OCI-LY7 (cell line): ENCODE measurements at regions not wholly inside any gene's neighbourhood (a gene's known extent, or its start where the extent isn't known, plus 50 kb on each side); places are given as distances from the start of the nearest gene placed in this dataset.

Source experiments
- BruUV-seq: library from RNA; stranded (reverse); fragments of 400-500 nt; replicated peaks from 2 replicates; lab custom pipeline; 2021; lab: Mats Ljungman, UMichigan
- CTCF ChIA-PET: fragments of 300-600 bp; sonication (Branson Sonifier 250); formaldehyde crosslinking; loops from one replicate; lab custom pipeline; 2022; ENCODE audit warnings: antibody characterized with exemption; ENCODE audit not compliant: unreplicated experiment; lab: Charles Lee
- POLR2A ChIA-PET: fragments of 300-600 bp; sonication (Branson Sonifier 250); formaldehyde crosslinking; loops from one replicate; lab custom pipeline; 2022; ENCODE audit warnings: antibody characterized with exemption; lab: Charles Lee
- DNase-seq: peaks from one replicate; pipeline ENCODE4 v3.0.0-alpha.2; 2015; ENCODE audit warnings: low spot score
- H2AFZ ChIP-seq: fragments of 200-600 bp; sonication (generic), shearing (Covaris generic); 2 replicates; pipeline ENCODE4 v1.6.1; 2014; ENCODE audit warnings: mild to moderate bottlenecking, antibody characterized with exemption, low read length, moderate library complexity
- H3K27ac ChIP-seq: fragments of 200-600 bp; sonication (generic); 2 replicates; pipeline ENCODE4 v1.5.1; 2014; ENCODE audit warnings: mixed run types, low read depth, mild to moderate bottlenecking, moderate library complexity, low read length, inconsistent platforms; ENCODE audit not compliant: poor library complexity, severe bottlenecking
- H3K36me3 ChIP-seq: fragments of 200-600 bp; sonication (generic); 2 replicates; pipeline ENCODE4 v1.6.1; 2014; ENCODE audit warnings: mild to moderate bottlenecking, antibody characterized with exemption, low read length, moderate library complexity, mixed read lengths; ENCODE audit not compliant: insufficient read depth
- H3K4me1 ChIP-seq: fragments of 200-600 bp; sonication (generic); 2 replicates; pipeline ENCODE4 v1.5.1; 2014; ENCODE audit warnings: mild to moderate bottlenecking, low read length; ENCODE audit not compliant: insufficient read depth, poor library complexity, severe bottlenecking
- H3K4me2 ChIP-seq: fragments of 200-600 bp; sonication (generic); 2 replicates; pipeline ENCODE4 v1.6.1; 2014; ENCODE audit warnings: mild to moderate bottlenecking, low read length
- H3K4me3 ChIP-seq: fragments of 200-600 bp; sonication (generic); 2 replicates; pipeline ENCODE4 v1.5.1; 2014; ENCODE audit warnings: mild to moderate bottlenecking, low read depth, low read length; ENCODE audit not compliant: poor library complexity, severe bottlenecking
- H3K79me2 ChIP-seq: fragments of 200-600 bp; sonication (generic); 2 replicates; pipeline ENCODE4 v1.6.1; 2016; ENCODE audit warnings: low read depth, mild to moderate bottlenecking, low read length, moderate library complexity, mixed read lengths; ENCODE audit not compliant: insufficient read depth
- H3K9me2 ChIP-seq: fragments of 200-600 bp; sonication (generic); 2 replicates; pipeline ENCODE4 v1.6.1; 2016; ENCODE audit warnings: mild to moderate bottlenecking, low read length, mixed read lengths; ENCODE audit not compliant: insufficient read depth
- H3K9me3 ChIP-seq: fragments of 200-600 bp; sonication (generic); 2 replicates; pipeline ENCODE4 v1.6.1; 2014; ENCODE audit warnings: mild to moderate bottlenecking, mixed run types, low read length, mixed read lengths
- H4K20me1 ChIP-seq: fragments of 200-600 bp; sonication (generic); 2 replicates; pipeline ENCODE4 v1.6.1; 2014; ENCODE audit warnings: mild to moderate bottlenecking, antibody characterized with exemption, low read length, moderate library complexity, mixed read lengths; ENCODE audit not compliant: insufficient read depth
- EZH2phosphoT487 ChIP-seq: fragments of 200-600 bp; sonication (generic); IDR thresholded peaks from 2 replicates; pipeline ENCODE4 v1.6.1; 2018; ENCODE audit warnings: low read depth, borderline replicate concordance, mild to moderate bottlenecking, mixed run types, antibody characterized with exemption, low read length, moderate library complexity, mixed read lengths
- intact Hi-C: fragments of 100-400 bp; cut with micrococcal nuclease; formaldehyde crosslinking; loops from one replicate; pipeline ENCODE4 v1.10.0; 2022; ENCODE audit not compliant: unreplicated experiment
- TF ChIP-seq, protein P1 (sequence below): fragments of 200-600 bp; sonication (generic); conservative IDR thresholded peaks from 2 replicates; pipeline ENCODE4 v1.5.1; 2014; ENCODE audit warnings: mild to moderate bottlenecking, antibody characterized with exemption, low read length, moderate library complexity, mixed read lengths

DNA sequence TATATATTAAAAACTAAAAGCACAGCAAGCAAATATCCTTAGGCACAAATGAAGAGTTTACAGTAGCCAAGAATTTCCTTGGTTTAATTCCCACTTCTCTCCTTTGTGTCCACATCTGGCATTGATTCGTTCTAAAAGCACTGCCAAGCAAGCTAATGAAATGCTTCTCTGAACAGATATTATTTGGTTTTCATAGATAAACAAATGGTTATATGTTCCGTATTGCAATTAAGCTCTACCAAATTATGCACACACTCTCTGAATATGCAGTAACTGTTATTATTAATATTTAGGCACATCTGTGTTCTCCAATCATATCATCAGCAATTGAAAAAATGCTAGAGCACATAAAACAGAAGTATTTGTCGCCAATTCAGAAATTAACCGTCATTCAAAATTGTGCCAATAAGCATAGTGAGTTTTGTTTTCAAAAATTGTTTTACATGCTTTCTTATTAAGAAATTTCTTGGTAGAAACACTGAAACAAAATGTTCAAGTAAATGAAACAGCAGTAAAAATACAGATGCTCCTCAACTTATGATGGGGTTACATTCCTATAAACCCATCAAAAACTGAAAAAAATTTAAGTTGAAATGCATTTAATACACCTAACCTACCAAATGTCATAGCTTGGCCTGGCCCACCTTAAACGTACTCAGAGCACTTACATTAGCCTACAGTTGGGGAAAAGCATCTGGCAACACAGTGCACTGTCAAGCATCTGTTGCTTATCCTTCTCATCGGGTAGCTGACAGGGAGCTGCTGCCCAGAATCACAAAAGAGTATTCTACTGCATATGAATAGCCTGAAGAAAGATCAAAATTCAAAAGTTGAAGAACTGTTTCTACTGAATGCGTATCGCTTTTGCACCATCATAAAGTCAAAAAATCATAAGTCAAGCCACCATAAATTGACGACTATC, 2134.7 kb downstream of the PCDH9 start:
- BruUV-seq, result no TSS peak
- H3K4me3 ChIP-seq, result no peak overlapping the region
- TF ChIP-seq EZH2phosphoT487, result no peak
- TF ChIP-seq, protein P1, sequence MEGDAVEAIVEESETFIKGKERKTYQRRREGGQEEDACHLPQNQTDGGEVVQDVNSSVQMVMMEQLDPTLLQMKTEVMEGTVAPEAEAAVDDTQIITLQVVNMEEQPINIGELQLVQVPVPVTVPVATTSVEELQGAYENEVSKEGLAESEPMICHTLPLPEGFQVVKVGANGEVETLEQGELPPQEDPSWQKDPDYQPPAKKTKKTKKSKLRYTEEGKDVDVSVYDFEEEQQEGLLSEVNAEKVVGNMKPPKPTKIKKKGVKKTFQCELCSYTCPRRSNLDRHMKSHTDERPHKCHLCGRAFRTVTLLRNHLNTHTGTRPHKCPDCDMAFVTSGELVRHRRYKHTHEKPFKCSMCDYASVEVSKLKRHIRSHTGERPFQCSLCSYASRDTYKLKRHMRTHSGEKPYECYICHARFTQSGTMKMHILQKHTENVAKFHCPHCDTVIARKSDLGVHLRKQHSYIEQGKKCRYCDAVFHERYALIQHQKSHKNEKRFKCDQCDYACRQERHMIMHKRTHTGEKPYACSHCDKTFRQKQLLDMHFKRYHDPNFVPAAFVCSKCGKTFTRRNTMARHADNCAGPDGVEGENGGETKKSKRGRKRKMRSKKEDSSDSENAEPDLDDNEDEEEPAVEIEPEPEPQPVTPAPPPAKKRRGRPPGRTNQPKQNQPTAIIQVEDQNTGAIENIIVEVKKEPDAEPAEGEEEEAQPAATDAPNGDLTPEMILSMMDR, result no peak

DNA sequence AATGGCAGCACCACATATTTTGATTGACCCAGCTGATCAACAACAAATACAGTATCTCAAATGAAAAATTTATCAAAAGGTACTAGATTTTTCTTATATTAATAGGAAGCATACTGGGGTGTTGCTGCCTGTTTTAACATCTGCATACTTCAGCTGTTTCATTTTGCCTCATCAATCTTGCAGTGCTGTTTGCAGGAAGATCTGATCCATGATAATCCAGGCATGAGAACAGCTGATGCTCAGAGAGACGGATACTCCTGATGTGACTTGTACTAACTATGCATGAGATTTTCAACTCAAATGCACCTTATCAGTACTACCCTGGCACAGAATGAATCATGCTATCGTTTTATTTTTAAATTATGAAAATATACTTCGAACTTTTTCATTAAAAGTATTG, 2136.8 kb downstream of the PCDH9 start:
- intact Hi-C loops, result no loop called here
- Histone ChIP-seq H4K20me1 (no peaks in the 10 kb centered on the region), H3K79me2 (no peaks in the 10 kb centered on the region), H3K4me2 (no peak overlapping the region), H3K4me3 (no peak overlapping the region), H3K9me2 (no peaks in the 10 kb centered on the region), H3K4me1 (no peaks in the 10 kb centered on the region), H3K27ac (no peak overlapping the region), H2AFZ (no peak overlapping the region), H3K9me3 (no peaks in the 10 kb centered on the region), H3K36me3 (no peaks in the 10 kb centered on the region)
- ChIA-PET CTCF (no interaction called here), POLR2A (no interaction called here)
- DNase-seq, result no peak
- no TSS peak for BruUV-seq
- TF ChIP-seq EZH2phosphoT487, result no peak
- TF ChIP-seq, protein P1, result no peak

More for the DNA sequence above, 2134.7 kb downstream of the PCDH9 start:
- no peak for DNase-seq
- Histone ChIP-seq H2AFZ (no peak overlapping the region), H3K27ac (no peak overlapping the region), H3K4me1 (no peaks in the 10 kb centered on the region), H3K9me3 (no peaks in the 10 kb centered on the region), H3K36me3 (no peaks in the 10 kb centered on the region), H3K79me2 (no peaks in the 10 kb centered on the region), H3K9me2 (no peaks in the 10 kb centered on the region), H3K4me2 (no peak overlapping the region), H4K20me1 (no peaks in the 10 kb centered on the region)
- ChIA-PET CTCF (no interaction called here), POLR2A (no interaction called here)
- intact Hi-C loops, result no loop called here

DNA sequence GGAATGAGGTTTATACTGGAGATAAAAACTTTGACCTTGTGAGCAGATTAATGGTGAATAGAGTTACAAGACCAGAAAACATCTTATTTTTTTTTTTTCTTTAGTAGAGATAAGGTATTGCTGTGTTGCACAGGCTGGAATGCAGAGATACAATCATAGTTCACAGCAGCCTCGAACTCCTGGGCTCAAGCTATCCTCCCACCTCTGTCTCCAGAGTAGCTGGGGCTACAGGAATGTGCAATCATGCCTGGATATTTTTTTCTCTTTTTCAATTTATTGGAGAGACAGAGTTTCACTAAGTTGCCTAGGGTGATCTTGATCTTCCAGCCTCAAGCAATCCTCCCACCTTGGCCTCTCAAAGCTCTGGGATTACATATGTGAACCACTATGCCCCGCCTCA, 2139.1 kb downstream of the PCDH9 start:
- ChIA-PET POLR2A (no interaction called here), CTCF (no interaction called here)
- no TSS peak for BruUV-seq
- Histone ChIP-seq H3K9me3 (no peaks in the 10 kb centered on the region), H3K4me3 (no peak overlapping the region), H3K9me2 (no peaks in the 10 kb centered on the region), H3K4me2 (no peak overlapping the region), H3K27ac (no peak overlapping the region), H3K4me1 (no peaks in the 10 kb centered on the region), H2AFZ (no peak overlapping the region), H4K20me1 (no peaks in the 10 kb centered on the region), H3K79me2 (no peaks in the 10 kb centered on the region), H3K36me3 (no peaks in the 10 kb centered on the region)
- DNase-seq, result no peak
- intact Hi-C loops, result no loop called here
- TF ChIP-seq EZH2phosphoT487, result no peak
- TF ChIP-seq, protein P1, result no peak
